ENCODE measurements at regions not wholly inside any gene's neighbourhood (a gene's known extent, or its start where the extent isn't known, plus 50 kb on each side); places are given as distances from the start of the nearest gene placed in this dataset.

- DNase-seq (ENCODE audit: low read depth in 2 of 2, low spot score in 1 of 2), result no peak
Observed at GRCh38 chrY:15500536-15500935, 976.2 kb downstream of the NLGN4Y start.

DNA sequence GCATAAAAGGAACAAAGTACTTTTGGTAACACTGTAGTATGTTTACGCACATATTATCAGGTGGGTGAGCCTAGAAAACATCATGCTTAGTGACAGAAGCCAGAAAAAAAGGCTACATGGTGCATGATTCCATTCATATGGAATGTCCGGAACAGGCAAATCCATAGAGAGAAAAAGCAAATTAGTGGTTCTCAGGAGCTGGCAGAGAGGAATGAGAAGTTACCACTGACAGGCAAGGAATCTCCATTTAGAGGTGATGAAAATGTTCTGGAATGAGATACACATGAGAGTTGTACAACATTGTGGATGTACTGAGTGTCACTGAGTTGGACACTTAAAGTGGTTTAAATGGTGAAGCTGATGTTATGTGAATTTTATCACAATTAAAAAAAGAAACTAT is 976.9 kb downstream of the NLGN4Y start:
- DNase-seq (ENCODE audit: low read depth in 2 of 2, low spot score in 1 of 2), result no peak

DNA sequence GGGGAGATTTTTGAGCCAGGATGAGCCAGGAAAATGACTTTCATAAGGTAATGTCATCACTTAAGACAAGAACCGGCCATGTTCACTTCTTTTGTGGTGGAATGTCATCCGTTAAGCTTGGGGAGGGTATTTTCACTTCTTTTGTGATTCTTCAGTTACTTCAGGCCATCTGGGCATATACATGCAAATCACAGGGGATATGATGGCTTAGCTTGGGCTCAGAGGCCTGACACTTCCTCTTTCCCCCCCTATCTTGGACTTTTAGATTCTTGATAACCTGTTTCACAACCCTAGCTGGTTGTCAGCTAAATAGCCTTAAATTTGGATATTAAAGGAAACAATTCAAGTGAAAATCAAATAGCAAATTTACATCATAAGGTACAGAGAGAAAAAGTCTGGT is 986.0 kb downstream of the NLGN4Y start:
- DNase-seq (ENCODE audit: low read depth in 2 of 2, low spot score in 1 of 2), result no peak

GRCh38 chrY:15510984-15511650 is 986.8 kb downstream of the NLGN4Y start:
- DNase-seq (ENCODE audit: low read depth in 2 of 2, low spot score in 1 of 2), result no peak

GRCh38 chrY:15535131-15535530 is 1010.8 kb downstream of the NLGN4Y start:
- no peak for DNase-seq (ENCODE audit: low read depth in 2 of 2, low spot score in 1 of 2)

DNA sequence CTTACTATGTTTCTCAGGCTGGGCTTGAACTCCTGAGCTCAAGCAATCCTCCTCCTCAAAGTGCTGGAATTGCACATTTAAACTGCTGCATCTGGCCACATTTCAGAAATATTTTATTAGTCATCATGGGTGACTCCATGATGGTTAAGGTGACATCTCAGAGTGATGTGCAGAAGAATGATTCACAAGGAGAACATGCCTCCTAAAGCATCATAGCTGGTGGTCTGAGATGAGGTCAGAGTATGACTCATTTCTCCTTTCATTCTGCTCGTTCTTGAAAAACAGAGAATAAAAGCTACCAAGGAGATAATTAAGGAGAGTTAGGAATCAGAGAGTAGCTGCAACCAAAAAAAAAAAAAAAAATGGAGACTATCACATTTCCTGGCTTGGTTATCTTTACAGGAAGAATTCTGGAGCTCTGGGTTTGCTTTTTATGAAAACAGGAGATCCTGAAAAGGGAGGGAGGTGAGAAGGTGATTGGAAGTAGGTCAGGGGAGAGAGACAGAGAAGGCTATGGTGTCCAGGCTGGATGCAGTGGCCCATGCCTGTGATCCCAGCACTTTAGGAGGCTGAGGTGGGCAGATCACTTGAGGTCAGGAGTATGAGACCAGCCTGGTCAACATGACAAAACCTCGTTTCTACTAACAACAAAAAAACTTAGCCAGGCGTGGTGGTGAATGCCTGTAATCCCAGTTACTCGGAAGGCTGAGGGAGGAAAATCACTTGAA is 1011.6 kb downstream of the NLGN4Y start:
- no peak for DNase-seq (ENCODE audit: low read depth in 2 of 2, low spot score in 1 of 2)

DNA sequence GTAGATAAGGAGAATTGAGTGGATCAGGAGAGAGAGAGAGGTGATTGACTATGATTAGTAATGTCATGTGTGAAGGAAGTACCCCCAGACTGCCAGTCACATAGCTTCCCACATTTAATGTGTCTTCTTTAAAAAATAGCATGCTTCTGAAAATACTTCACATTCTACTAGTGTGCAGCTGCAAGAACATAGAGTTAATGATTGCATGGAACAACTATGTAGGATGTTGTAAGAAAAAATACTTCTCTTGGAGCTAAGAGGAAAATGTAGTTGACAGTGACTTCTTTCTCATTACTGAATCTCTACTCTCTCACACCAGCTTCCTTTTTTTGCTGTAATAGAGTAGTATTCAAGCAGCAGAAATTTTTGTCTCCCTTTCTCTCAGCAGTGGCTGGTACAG is 1016.2 kb downstream of the NLGN4Y start:
- DNase-seq (ENCODE audit: low read depth in 2 of 2, low spot score in 1 of 2), result no peak

- no peak for DNase-seq (ENCODE audit: low read depth in 2 of 2, low spot score in 1 of 2)
Observed at GRCh38 chrY:15546177-15546754, 1021.9 kb downstream of the NLGN4Y start.

- DNase-seq (ENCODE audit: low read depth in 2 of 2, low spot score in 1 of 2), result no peak
Observed at GRCh38 chrY:15552074-15552473, 1027.7 kb downstream of the NLGN4Y start.

- no peak for DNase-seq (ENCODE audit: low read depth in 2 of 2, low spot score in 1 of 2)
Observed at GRCh38 chrY:15554991-15555390, 1030.7 kb downstream of the NLGN4Y start.

- DNase-seq (ENCODE audit: low read depth in 2 of 2, low spot score in 1 of 2), result no peak
Observed at GRCh38 chrY:15559169-15559568, 1034.8 kb downstream of the NLGN4Y start.

GRCh38 chrY:15560840-15561239 is 1036.5 kb downstream of the NLGN4Y start:
- DNase-seq (ENCODE audit: low read depth in 2 of 2, low spot score in 1 of 2), result no peak

GRCh38 chrY:15561501-15562289 is 1037.4 kb downstream of the NLGN4Y start:
- no peak for DNase-seq (ENCODE audit: low read depth in 2 of 2, low spot score in 1 of 2)

- no peak for DNase-seq (ENCODE audit: low read depth in 2 of 2, low spot score in 1 of 2)
Observed at GRCh38 chrY:15577886-15578285, 1053.6 kb downstream of the NLGN4Y start.

- DNase-seq (ENCODE audit: low read depth in 2 of 2, low spot score in 1 of 2), result no peak
Observed at GRCh38 chrY:15578761-15579160, 1054.4 kb downstream of the NLGN4Y start.

DNA sequence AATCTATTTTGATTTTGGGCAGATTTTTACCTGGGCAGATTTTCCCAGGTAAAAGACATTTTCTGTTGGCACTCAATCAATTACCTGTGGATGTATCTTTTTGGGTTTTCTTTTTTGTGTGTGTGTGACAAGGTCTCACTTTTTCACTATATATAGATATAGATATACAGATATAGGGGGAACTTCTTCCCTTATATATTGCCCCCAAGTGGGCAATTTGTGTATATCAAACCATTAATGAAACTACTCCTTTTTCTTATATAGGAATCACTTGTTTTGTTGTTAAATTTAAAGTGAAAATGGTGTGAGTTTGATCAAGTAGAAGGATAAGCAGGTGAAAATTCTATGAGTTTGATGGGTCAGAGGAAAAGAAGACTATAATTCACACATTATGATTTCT is 1054.9 kb downstream of the NLGN4Y start:
- no peak for DNase-seq (ENCODE audit: low read depth in 2 of 2, low spot score in 1 of 2)

DNA sequence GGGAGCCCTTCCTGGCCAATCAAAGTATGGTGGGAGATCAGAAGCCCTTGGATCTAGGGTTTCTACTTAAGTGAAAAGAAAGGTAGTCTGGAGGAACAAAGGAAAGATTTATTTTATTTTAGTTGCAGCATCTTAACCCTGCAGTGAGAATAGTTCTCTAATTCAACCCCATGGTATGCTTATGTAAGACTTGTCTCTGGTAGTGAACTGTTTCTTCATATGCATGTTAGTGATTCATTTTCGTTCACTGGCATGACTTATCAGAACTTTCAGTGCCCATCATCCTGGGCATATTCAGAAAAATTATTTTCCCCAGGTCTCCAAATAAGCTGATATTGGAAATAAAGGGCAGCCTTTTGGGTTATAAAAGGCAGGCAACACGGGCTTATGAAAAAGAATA is 1058.8 kb downstream of the NLGN4Y start:
- no peak for DNase-seq (ENCODE audit: low read depth in 2 of 2, low spot score in 1 of 2)

- DNase-seq (ENCODE audit: low read depth in 2 of 2, low spot score in 1 of 2), result no peak
Observed at GRCh38 chrY:15592957-15593356, 1068.6 kb downstream of the NLGN4Y start.

GRCh38 chrY:15593476-15594160 is 1069.3 kb downstream of the NLGN4Y start:
- DNase-seq (ENCODE audit: low read depth in 2 of 2, low spot score in 1 of 2), result no peak

DNA sequence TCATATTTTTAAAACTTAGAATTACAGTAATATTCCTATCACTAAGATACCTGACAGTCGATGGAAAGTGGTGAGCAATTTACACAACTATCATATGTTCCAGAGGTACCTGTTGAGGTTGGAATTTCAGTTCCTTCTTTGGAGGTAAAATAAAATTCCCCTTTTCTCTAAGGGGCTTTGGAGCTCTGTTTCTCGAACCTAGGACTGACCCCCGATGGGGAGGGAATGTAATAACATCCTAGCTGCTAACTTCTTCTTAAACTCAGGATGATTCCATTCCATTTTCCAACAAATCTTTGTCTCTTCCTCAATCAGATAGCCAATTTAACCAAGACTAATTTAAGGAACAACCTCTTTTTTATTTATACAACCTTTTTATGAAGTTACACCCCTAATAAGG is 1069.8 kb downstream of the NLGN4Y start:
- no peak for DNase-seq (ENCODE audit: low read depth in 2 of 2, low spot score in 1 of 2)

- DNase-seq (ENCODE audit: low read depth in 2 of 2, low spot score in 1 of 2), result no peak
Observed at GRCh38 chrY:15600565-15600964, 1076.2 kb downstream of the NLGN4Y start.

Measured in stimulated activated CD8-positive, alpha-beta memory T cell treated with anti-CD3 and anti-CD28 coated beads, Interleukin-4, amount 100 ng/mL, for 4 hours (primary cell).